ENCODE measurements at regions not wholly inside any gene's neighbourhood (a gene's known extent, or its start where the extent isn't known, plus 50 kb on each side); places are given as distances from the start of the nearest gene placed in this dataset.

GRCh38 chr4:187493661-187494060 is 501.9 kb upstream of the ZFP42 start:
- Histone ChIP-seq H4K5ac (ENCODE audit: insufficient read length, low read depth, low read length) (no peak overlapping the region), H2BK20ac (ENCODE audit: low read depth, low read length, poor library complexity, severe bottlenecking) (no peak overlapping the region), H2BK15ac (ENCODE audit: low read depth, low read length) (no peak overlapping the region), H4K91ac (ENCODE audit: insufficient read length, low read depth, low read length) (no peak overlapping the region), H3K14ac (ENCODE audit: insufficient read depth, low read length) (no peak overlapping the region), H2AK5ac (ENCODE audit: insufficient read length, low read length) (no peak overlapping the region), H3K56ac (ENCODE audit: insufficient read length, low read depth, low read length) (no peak overlapping the region), H3K23ac (ENCODE audit: insufficient read length, low read depth, low read length) (no peak overlapping the region), H2AFZ (ENCODE audit: low read length) (no peak overlapping the region), H3K79me2 (ENCODE audit: insufficient read depth, low read length) (no peaks in the 10 kb centered on the region), H2BK5ac (ENCODE audit: insufficient read length, low read length) (no peak overlapping the region), H2BK12ac (ENCODE audit: insufficient read length, low read depth, low read length) (no peak overlapping the region), H3K27ac (ENCODE audit: insufficient read length, low read depth, low read length) (no peak overlapping the region), H3K9me3 (ENCODE audit: control insufficient read depth, low read depth, low read length) (no peaks in the 10 kb centered on the region), H3K4me1 (ENCODE audit: insufficient read depth, low read length) (no peaks in the 10 kb centered on the region), H3K18ac (ENCODE audit: insufficient read length, low read depth, low read length) (no peak overlapping the region), H3T11ph (ENCODE audit: low read length) (no peak overlapping the region), H3K4me2 (ENCODE audit: insufficient read depth, insufficient read length, low read length) (no peak overlapping the region), H3K9ac (ENCODE audit: extremely low read depth, insufficient read length, low read length) (no peak overlapping the region), H3K23me2 (ENCODE audit: insufficient read length, low read depth, low read length, poor library complexity, severe bottlenecking) (no peaks in the 10 kb centered on the region), H3K4ac (ENCODE audit: low read depth, low read length) (no peak overlapping the region), H3K27me3 (ENCODE audit: insufficient read depth, low read length) (no peaks in the 10 kb centered on the region), H3K79me1 (ENCODE audit: insufficient read depth, low read depth, low read length, poor library complexity, severe bottlenecking) (no peaks in the 10 kb centered on the region), H4K20me1 (ENCODE audit: control insufficient read depth, insufficient read depth, insufficient read length) (no peaks in the 10 kb centered on the region), H4K8ac (replicated peaks; ENCODE audit: insufficient read length, low read depth, low read length) (no peak overlapping the region), H2BK120ac (ENCODE audit: low read depth, low read length, poor library complexity, severe bottlenecking) (no peak overlapping the region)
- no peak overlapping the region for H3K27ac Mint-ChIP-seq
- peaks cover 14 to 23% of the 10 kb centered on the region in 2 experiments for H3K9me3 Mint-ChIP-seq
- no peak for DNase-seq
- peaks cover 9 to 11% (median 11%) of the 10 kb centered on the region in 3 experiments; a peak in 6 of 7 replicates for H3K36me3 Mint-ChIP-seq (ENCODE audit: insufficient read depth in 1 of 3, low read depth in 3 of 3)
- no peak overlapping the region for H3K4me3 Mint-ChIP-seq
- H3K27me3 Mint-ChIP-seq (ENCODE audit: low read depth), result no peaks in the 10 kb centered on the region; the same call in 1 of the 2 replicates
- H3K4me1 Mint-ChIP-seq, result no peaks in the 10 kb centered on the region
- TF ChIP-seq CTCF (conservative IDR thresholded peaks at IDR 0.05), result no peak
